Testis (tissue), 2 donors: ENCODE measurements at regions not wholly inside any gene's neighbourhood (a gene's known extent, or its start where the extent isn't known, plus 50 kb on each side); places are given as distances from the start of the nearest gene placed in this dataset.

ENCODE experiments used
- DNase-seq: peaks from one replicate; pipeline ENCODE4 v3.0.0-alpha.2; 2019
- H3K27ac ChIP-seq, 2 donors: fragments of 200-600 bp; sonication (generic); one replicate each; pipeline ENCODE4 v1.5.1; 2019
- H3K27me3 ChIP-seq: fragments of 200-600 bp; sonication (generic); one replicate; pipeline ENCODE4 v1.5.1; 2019
- H3K36me3 ChIP-seq: fragments of 200-600 bp; sonication (generic); one replicate; pipeline ENCODE4 v1.5.1; 2017; ENCODE audit warnings: low read depth; ENCODE audit errors: missing control alignments
- H3K4me1 ChIP-seq: fragments of 200-600 bp; sonication (generic); one replicate; pipeline ENCODE4 v1.5.1; 2019
- H3K4me3 ChIP-seq, 2 donors: fragments of 200-600 bp; sonication (generic); one replicate each; pipeline ENCODE4 v1.5.1; 2017 to 2019
- H3K9me3 ChIP-seq: fragments of 200-600 bp; sonication (generic); one replicate; pipeline ENCODE4 v1.5.1; 2017
- CTCF ChIP-seq, 3 experiments: fragments of 450-650 bp in 2 of 3; fragments of 200-600 bp in 1 of 3; sonication (generic) in 1 of 3; IDR thresholded peaks; one replicate each; pipeline ENCODE4 v1.5.1; 2016 to 2019; ENCODE audit warnings: antibody characterized with exemption in 3 of 3, mild to moderate bottlenecking in 2 of 3, moderate library complexity in 1 of 3
- POLR2A ChIP-seq: fragments of 450-650 bp; IDR thresholded peaks from one replicate; pipeline ENCODE4 v1.6.1; 2017; ENCODE audit warnings: antibody characterized with exemption, mild to moderate bottlenecking, moderate library complexity
- WGBS, 2 donors: methylation state at CpG; one replicate each; pipeline ENCODE4 v1.1.5; 2018; 5-methylcytosine and 5-hydroxymethylcytosine counted together
- intact Hi-C: fragments of 100-400 bp; cut with DNase I; formaldehyde crosslinking; loops from one replicate; pipeline ENCODE4 v1.15.1; 2023; ENCODE audit warnings: low total_unique reads

GRCh38 chr2:187157046-187157445 is 291.0 kb downstream of the CALCRL start:
- H3K36me3 ChIP-seq, result no peaks in the 10 kb centered on the region
- no peaks in the 10 kb centered on the region for H3K9me3 ChIP-seq
- DNase-seq, result no peak
- no peaks in the 10 kb centered on the region for H3K4me1 ChIP-seq
- 94 to 97% methylated on average over 2 of the region's 2 CpGs for WGBS, 2 donors
- no peaks in the 10 kb centered on the region for H3K27me3 ChIP-seq
- no peak overlapping the region for H3K27ac ChIP-seq
- no peak overlapping the region for H3K4me3 ChIP-seq
- intact Hi-C loops, result no loop called here
- TF ChIP-seq POLR2A (no peak), CTCF (IDR thresholded peaks at IDR 0.05) (no peak)

- H3K4me3 ChIP-seq, result no peak overlapping the region
- DNase-seq, result no peak
- intact Hi-C loops, result no loop called here
- H3K9me3 ChIP-seq, result no peaks in the 10 kb centered on the region
- WGBS, 2 donors, result 93 to 95% methylated on average over 1 of the region's 1 CpG
- no peaks in the 10 kb centered on the region for H3K27me3 ChIP-seq
- no peak overlapping the region for H3K27ac ChIP-seq
- no peaks in the 10 kb centered on the region for H3K36me3 ChIP-seq
- H3K4me1 ChIP-seq, result no peaks in the 10 kb centered on the region
- TF ChIP-seq POLR2A (no peak), CTCF (IDR thresholded peaks at IDR 0.05) (no peak)
Measured at GRCh38 chr2:187155476-187155875, 292.6 kb downstream of the CALCRL start.

- Histone ChIP-seq H3K4me1 (no peaks in the 10 kb centered on the region), H3K27me3 (no peaks in the 10 kb centered on the region), H3K9me3 (no peaks in the 10 kb centered on the region), H3K36me3 (no peaks in the 10 kb centered on the region), H3K4me3 (no peak overlapping the region), H3K27ac (no peak overlapping the region)
- TF ChIP-seq POLR2A (no peak), CTCF (IDR thresholded peaks at IDR 0.05) (no peak)
- no peak for DNase-seq
- WGBS, 2 donors, result 56 to 60% methylated on average over 3 of the region's 3 CpGs
- intact Hi-C loops, result no loop called here
Measured at GRCh38 chr2:187150670-187151069, 297.4 kb downstream of the CALCRL start.

GRCh38 chr2:187148059-187148714 is 299.2 kb upstream of the ZSWIM2 start:
- Histone ChIP-seq H3K36me3 (no peaks in the 10 kb centered on the region), H3K27ac (no peak overlapping the region), H3K27me3 (no peaks in the 10 kb centered on the region), H3K9me3 (no peaks in the 10 kb centered on the region), H3K4me3 (no peak overlapping the region), H3K4me1 (no peaks in the 10 kb centered on the region)
- 45 to 47% methylated on average over 2 of the region's 2 CpGs for WGBS, 2 donors
- no peak for DNase-seq
- intact Hi-C loops, result no loop called here
- no peak for TF ChIP-seq POLR2A

GRCh38 chr2:187143537-187143936 is 294.6 kb upstream of the ZSWIM2 start:
- DNase-seq, result no peak
- 92 to 93% methylated on average over 3 of the region's 3 CpGs for WGBS, 2 donors
- Histone ChIP-seq H3K9me3 (no peaks in the 10 kb centered on the region), H3K36me3 (no peaks in the 10 kb centered on the region), H3K4me3 (no peak overlapping the region), H3K27me3 (no peaks in the 10 kb centered on the region), H3K4me1 (no peaks in the 10 kb centered on the region), H3K27ac (no peak overlapping the region)
- TF ChIP-seq POLR2A (no peak), CTCF (IDR thresholded peaks at IDR 0.05) (no peak)
- intact Hi-C loops, result no loop called here
